HEK293T (cell line): ENCODE measurements at regions not wholly inside any gene's neighbourhood (a gene's known extent, or its start where the extent isn't known, plus 50 kb on each side); places are given as distances from the start of the nearest gene placed in this dataset.

ENCODE experiments used
- ARNT ChIP-seq: fragments of 450-650 bp; IDR thresholded peaks from 2 replicates; pipeline ENCODE4 v1.6.1; 2017; ENCODE audit warnings: mild to moderate bottlenecking
- BHLHE40 ChIP-seq: fragments of 450-650 bp; IDR thresholded peaks from 2 replicates; pipeline ENCODE4 v1.6.1; 2016; ENCODE audit warnings: mild to moderate bottlenecking, moderate library complexity, borderline replicate concordance
- CTBP1 ChIP-seq: fragments of 450-650 bp; IDR thresholded peaks from 2 replicates; pipeline ENCODE4 v1.6.1; 2016; ENCODE audit warnings: borderline replicate concordance
- ELF4 ChIP-seq: fragments of 450-650 bp; IDR thresholded peaks from 2 replicates; pipeline ENCODE4 v1.6.1; 2017; ENCODE audit warnings: antibody characterized with exemption
- FOXA1 ChIP-seq: fragments of 450-650 bp; IDR thresholded peaks from 2 replicates; pipeline ENCODE4 v1.6.1; 2016; ENCODE audit warnings: mild to moderate bottlenecking
- FOXK2 ChIP-seq: fragments of 450-650 bp; IDR thresholded peaks from 2 replicates; pipeline ENCODE4 v1.6.1; 2016; ENCODE audit warnings: mild to moderate bottlenecking
- FOXM1 ChIP-seq: fragments of 450-650 bp; IDR thresholded peaks from 2 replicates; pipeline ENCODE4 v1.6.1; 2017; ENCODE audit warnings: mild to moderate bottlenecking, borderline replicate concordance
- LEF1 ChIP-seq: fragments of 450-650 bp; IDR thresholded peaks from 2 replicates; pipeline ENCODE4 v1.6.1; 2017; ENCODE audit warnings: mild to moderate bottlenecking, borderline replicate concordance
- PKNOX1 ChIP-seq: fragments of 450-650 bp; IDR thresholded peaks from 2 replicates; pipeline ENCODE4 v1.6.1; 2016
- SP1 ChIP-seq: fragments of 450-650 bp; IDR thresholded peaks from 2 replicates; pipeline ENCODE4 v1.6.1; 2017
- SUZ12 ChIP-seq: fragments of 450-650 bp; IDR thresholded peaks from 2 replicates; pipeline ENCODE4 v1.6.1; 2016; ENCODE audit warnings: mild to moderate bottlenecking
- TARDBP ChIP-seq: fragments of 450-650 bp; IDR thresholded peaks from 2 replicates; pipeline ENCODE4 v1.6.1; 2016

DNA sequence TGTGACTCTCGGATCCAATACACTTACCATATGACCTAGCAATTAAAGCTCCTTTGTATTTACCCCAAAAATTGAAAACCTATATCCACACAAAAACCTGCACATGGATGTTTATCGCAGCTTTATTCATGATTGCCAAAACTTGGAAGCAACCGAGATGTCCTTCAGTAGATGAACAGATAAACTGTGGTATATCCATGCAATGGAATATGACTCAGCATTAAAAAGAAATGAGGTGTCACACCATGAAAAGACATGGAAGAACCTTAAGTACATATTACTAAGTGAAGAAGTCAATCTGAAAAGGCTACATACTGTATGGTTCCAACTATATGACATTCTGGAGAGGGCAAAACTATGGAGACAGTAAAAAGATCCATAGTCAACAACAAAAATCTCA lies 82.0 kb upstream of the PHF24 start:
- TF ChIP-seq FOXM1 (no peak), LEF1 (no peak), BHLHE40 (no peak), ELF4 (no peak), FOXK2 (no peak), SP1 (no peak), PKNOX1 (no peak), SUZ12 (no peak), TARDBP (no peak), FOXA1 (no peak), CTBP1 (no peak), ARNT (no peak)
